ENCODE measurements at regions not wholly inside any gene's neighbourhood (a gene's known extent, or its start where the extent isn't known, plus 50 kb on each side); places are given as distances from the start of the nearest gene placed in this dataset.

GRCh38 chr10:28172223-28172610 lies 130.6 kb downstream of the MPP7 start:
- TF ChIP-seq MAFK (IDR thresholded peaks at IDR 0.05; ENCODE audit: partially characterized antibody) (no peak), EP300 (IDR thresholded peaks at IDR 0.05) (no peak), POLR2A (IDR thresholded peaks at IDR 0.05; ENCODE audit: low read length) (no peak), NR3C1 (IDR thresholded peaks at IDR 0.05) (no peak), PHF8 (IDR thresholded peaks at IDR 0.05; ENCODE audit: borderline replicate concordance, low read depth) (no peak), SMC3 (IDR thresholded peaks at IDR 0.05) (no peak), BHLHE40 (IDR thresholded peaks at IDR 0.05; ENCODE audit: low read depth, low read length) (no peak), NFE2L2 (conservative IDR thresholded peaks at IDR 0.05; ENCODE audit: low read length) (no peak), ZC3H11A (IDR thresholded peaks at IDR 0.05) (no peak), KDM1A (IDR thresholded peaks at IDR 0.05; ENCODE audit: low read depth) (no peak)
- TF ChIP-seq, protein P1, sequence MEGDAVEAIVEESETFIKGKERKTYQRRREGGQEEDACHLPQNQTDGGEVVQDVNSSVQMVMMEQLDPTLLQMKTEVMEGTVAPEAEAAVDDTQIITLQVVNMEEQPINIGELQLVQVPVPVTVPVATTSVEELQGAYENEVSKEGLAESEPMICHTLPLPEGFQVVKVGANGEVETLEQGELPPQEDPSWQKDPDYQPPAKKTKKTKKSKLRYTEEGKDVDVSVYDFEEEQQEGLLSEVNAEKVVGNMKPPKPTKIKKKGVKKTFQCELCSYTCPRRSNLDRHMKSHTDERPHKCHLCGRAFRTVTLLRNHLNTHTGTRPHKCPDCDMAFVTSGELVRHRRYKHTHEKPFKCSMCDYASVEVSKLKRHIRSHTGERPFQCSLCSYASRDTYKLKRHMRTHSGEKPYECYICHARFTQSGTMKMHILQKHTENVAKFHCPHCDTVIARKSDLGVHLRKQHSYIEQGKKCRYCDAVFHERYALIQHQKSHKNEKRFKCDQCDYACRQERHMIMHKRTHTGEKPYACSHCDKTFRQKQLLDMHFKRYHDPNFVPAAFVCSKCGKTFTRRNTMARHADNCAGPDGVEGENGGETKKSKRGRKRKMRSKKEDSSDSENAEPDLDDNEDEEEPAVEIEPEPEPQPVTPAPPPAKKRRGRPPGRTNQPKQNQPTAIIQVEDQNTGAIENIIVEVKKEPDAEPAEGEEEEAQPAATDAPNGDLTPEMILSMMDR (IDR thresholded peaks at IDR 0.05): no peak
- TF ChIP-seq, protein P2, sequence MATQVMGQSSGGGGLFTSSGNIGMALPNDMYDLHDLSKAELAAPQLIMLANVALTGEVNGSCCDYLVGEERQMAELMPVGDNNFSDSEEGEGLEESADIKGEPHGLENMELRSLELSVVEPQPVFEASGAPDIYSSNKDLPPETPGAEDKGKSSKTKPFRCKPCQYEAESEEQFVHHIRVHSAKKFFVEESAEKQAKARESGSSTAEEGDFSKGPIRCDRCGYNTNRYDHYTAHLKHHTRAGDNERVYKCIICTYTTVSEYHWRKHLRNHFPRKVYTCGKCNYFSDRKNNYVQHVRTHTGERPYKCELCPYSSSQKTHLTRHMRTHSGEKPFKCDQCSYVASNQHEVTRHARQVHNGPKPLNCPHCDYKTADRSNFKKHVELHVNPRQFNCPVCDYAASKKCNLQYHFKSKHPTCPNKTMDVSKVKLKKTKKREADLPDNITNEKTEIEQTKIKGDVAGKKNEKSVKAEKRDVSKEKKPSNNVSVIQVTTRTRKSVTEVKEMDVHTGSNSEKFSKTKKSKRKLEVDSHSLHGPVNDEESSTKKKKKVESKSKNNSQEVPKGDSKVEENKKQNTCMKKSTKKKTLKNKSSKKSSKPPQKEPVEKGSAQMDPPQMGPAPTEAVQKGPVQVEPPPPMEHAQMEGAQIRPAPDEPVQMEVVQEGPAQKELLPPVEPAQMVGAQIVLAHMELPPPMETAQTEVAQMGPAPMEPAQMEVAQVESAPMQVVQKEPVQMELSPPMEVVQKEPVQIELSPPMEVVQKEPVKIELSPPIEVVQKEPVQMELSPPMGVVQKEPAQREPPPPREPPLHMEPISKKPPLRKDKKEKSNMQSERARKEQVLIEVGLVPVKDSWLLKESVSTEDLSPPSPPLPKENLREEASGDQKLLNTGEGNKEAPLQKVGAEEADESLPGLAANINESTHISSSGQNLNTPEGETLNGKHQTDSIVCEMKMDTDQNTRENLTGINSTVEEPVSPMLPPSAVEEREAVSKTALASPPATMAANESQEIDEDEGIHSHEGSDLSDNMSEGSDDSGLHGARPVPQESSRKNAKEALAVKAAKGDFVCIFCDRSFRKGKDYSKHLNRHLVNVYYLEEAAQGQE (IDR thresholded peaks at IDR 0.05): no peak
